ENCODE measurements at regions not wholly inside any gene's neighbourhood (a gene's known extent, or its start where the extent isn't known, plus 50 kb on each side); places are given as distances from the start of the nearest gene placed in this dataset.

DNA sequence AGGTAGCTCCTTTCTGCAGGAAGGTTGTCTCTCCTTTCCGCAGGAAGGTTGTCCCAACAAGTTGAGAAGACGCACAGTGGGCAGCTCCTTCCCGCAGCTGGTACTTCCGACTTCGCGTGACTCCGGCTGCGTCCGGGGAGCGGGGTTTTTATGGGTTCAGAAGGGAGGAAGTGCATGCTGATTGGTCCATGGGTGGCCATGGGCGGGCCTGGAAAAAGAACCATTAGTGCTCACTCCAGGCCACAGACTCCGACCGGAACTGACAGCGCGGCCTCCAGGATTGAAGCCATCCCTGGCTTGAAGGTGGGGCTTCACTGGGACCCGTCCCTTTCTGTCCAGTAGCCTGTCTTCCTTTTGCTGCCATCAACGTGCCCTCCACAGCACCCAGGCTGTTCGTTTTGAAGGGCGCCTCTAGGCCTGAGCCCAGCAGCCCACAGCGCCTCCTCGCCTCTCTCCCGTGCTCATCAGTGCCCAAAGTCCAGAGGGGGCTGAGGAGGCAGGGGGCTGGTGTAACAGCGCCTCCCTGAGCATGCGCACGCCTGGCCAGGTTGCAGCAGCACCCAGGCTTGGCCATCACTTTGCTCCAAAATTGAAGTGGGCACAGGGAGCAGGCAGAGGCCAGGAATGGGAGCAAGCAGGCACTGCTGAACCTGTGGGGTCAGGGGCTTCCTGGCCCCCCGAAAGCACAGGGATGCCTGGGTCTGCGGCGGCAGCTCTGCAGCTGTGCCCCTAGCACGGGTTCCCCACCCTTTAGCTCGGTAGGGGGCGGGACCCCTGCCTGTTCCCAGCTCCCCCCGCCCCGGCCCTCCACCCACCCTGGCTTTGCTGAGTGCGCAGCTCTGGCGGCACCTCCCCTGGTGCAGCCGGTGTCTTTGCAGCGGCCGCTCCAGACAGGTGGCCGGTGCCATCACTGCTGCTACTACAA is 330.6 kb upstream of the MCTP2 start:
- TF ChIP-seq, protein P1, sequence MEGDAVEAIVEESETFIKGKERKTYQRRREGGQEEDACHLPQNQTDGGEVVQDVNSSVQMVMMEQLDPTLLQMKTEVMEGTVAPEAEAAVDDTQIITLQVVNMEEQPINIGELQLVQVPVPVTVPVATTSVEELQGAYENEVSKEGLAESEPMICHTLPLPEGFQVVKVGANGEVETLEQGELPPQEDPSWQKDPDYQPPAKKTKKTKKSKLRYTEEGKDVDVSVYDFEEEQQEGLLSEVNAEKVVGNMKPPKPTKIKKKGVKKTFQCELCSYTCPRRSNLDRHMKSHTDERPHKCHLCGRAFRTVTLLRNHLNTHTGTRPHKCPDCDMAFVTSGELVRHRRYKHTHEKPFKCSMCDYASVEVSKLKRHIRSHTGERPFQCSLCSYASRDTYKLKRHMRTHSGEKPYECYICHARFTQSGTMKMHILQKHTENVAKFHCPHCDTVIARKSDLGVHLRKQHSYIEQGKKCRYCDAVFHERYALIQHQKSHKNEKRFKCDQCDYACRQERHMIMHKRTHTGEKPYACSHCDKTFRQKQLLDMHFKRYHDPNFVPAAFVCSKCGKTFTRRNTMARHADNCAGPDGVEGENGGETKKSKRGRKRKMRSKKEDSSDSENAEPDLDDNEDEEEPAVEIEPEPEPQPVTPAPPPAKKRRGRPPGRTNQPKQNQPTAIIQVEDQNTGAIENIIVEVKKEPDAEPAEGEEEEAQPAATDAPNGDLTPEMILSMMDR (IDR thresholded peaks at IDR 0.05) = no peak
- no peak for TF ChIP-seq POLR2A (IDR thresholded peaks at IDR 0.05)
